Activated CD4-positive, alpha-beta memory T cell treated with anti-CD3 and anti-CD28 coated beads for 36 hours (primary cell): ENCODE measurements at regions not wholly inside any gene's neighbourhood (a gene's known extent, or its start where the extent isn't known, plus 50 kb on each side); places are given as distances from the start of the nearest gene placed in this dataset. TPM values are rescaled to one million over a fixed set of nuclear protein-coding genes. Genes with fewer than 3 reads are reported as not detected.

Source experiments
- CTCF ChIA-PET: fragments of 350-600 bp; sonication (Branson Sonifier 250); formaldehyde crosslinking; loops from one replicate; lab custom pipeline; 2021; ENCODE audit warnings: antibody characterized with exemption, inconsistent platforms; lab: Charles Lee
- POLR2A ChIA-PET: fragments of 350-600 bp; sonication (Branson Sonifier 250); formaldehyde crosslinking; loops from one replicate; lab custom pipeline; 2021; ENCODE audit warnings: antibody characterized with exemption; lab: Charles Lee
- DNase-seq: peaks from one replicate; pipeline ENCODE4 v3.0.0-alpha.2; 2020
- H3K27ac Mint-ChIP-seq: one replicate; pipeline ENCODE4 v1.8.0; 2021; ENCODE audit warnings: mixed read lengths
- H3K27me3 Mint-ChIP-seq: one replicate; pipeline ENCODE4 v1.8.0; 2021; ENCODE audit warnings: mixed read lengths
- H3K36me3 Mint-ChIP-seq: one replicate; pipeline ENCODE4 v1.8.0; 2021; ENCODE audit warnings: mixed read lengths
- H3K4me1 Mint-ChIP-seq: one replicate; pipeline ENCODE4 v1.8.0; 2021; ENCODE audit warnings: low read depth, mixed read lengths
- H3K4me3 Mint-ChIP-seq: one replicate; pipeline ENCODE4 v1.8.0; 2021; ENCODE audit warnings: mild to moderate bottlenecking, mixed read lengths
- H3K9me3 Mint-ChIP-seq: one replicate; pipeline ENCODE4 v1.8.0; 2021; ENCODE audit warnings: mixed read lengths
- intact Hi-C: fragments of 100-400 bp; cut with micrococcal nuclease; formaldehyde crosslinking; loops from one replicate; pipeline ENCODE4 v1.15.1; 2023
- microRNA-seq: library from miRNA; unstranded; fragments of <30 nt; microRNA quantifications from one replicate; pipeline ENCODE4 v1.2.0, GENCODE V29; 2022; ENCODE audit warnings: borderline number of aligned reads, borderline microRNAs expressed, borderline replicate concordance

DNA sequence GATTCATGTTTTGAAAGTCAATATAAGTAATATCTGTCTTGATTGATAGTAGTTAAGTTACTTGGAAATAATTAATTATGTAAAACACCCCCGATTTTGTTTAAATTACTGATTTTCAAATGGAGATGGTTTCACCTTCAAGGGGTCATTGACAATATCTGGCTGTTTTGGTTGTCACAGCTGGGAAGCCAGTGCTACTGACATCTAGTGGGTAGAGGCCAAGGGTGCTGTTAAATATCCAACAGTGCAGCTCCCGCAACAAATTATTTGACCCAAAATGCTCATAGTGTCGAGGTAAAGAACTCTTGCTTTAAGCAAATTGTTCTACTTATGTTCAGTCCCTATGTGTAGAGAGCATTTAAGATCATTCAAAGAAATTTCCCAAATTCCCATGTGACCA, 50.6 kb upstream of the PCDH20 start:
- no peaks in the 10 kb centered on the region for H3K36me3 Mint-ChIP-seq
- intact Hi-C loops, result no loop called here
- H3K27me3 Mint-ChIP-seq, result no peaks in the 10 kb centered on the region
- no peaks in the 10 kb centered on the region for H3K9me3 Mint-ChIP-seq
- no peak overlapping the region for H3K4me3 Mint-ChIP-seq
- CTCF ChIA-PET, result no interaction called here
- no peak for DNase-seq
- H3K27ac Mint-ChIP-seq, result no peak overlapping the region
- POLR2A ChIA-PET, result no interaction called here
- no peaks in the 10 kb centered on the region for H3K4me1 Mint-ChIP-seq

Small RNA genes lying in the stretch of these regions (microRNA-seq; reads per million reads assigned to microRNA genes)
- gene MIR4704 (not detected), gene MIR548X2 (not detected)
